Hematopoietic multipotent progenitor cell treated with erythropoietin and hydrocortisone succinate and interleukin-3 and kit ligand, for 6 days (in vitro differentiated cells): ENCODE measurements at regions not wholly inside any gene's neighbourhood (a gene's known extent, or its start where the extent isn't known, plus 50 kb on each side); places are given as distances from the start of the nearest gene placed in this dataset.

Experiments used
- DNase-seq: peaks from one replicate; pipeline ENCODE4 v3.0.0-alpha.2; 2015

- DNase-seq = no peak
Observed at GRCh38 chr12:67915335-67915851, 73.9 kb upstream of the IFNG-AS1 start.

- no peak for DNase-seq
Observed at GRCh38 chr12:67916266-67916970, 72.8 kb upstream of the IFNG-AS1 start.

GRCh38 chr12:67917811-67918210, 71.4 kb upstream of the IFNG-AS1 start:
- DNase-seq = no peak

- DNase-seq = no peak
Observed at GRCh38 chr12:67918441-67918840, 70.8 kb upstream of the IFNG-AS1 start.

- no peak for DNase-seq
Observed at GRCh38 chr12:67919406-67919805, 69.8 kb upstream of the IFNG-AS1 start.

GRCh38 chr12:67920413-67920812, 68.8 kb upstream of the IFNG-AS1 start:
- no peak for DNase-seq

- DNase-seq = no peak
Observed at GRCh38 chr12:67921286-67921685, 68.0 kb upstream of the IFNG-AS1 start.

- DNase-seq = no peak
Observed at GRCh38 chr12:67922245-67922644, 67.0 kb upstream of the IFNG-AS1 start.

- no peak for DNase-seq
Observed at GRCh38 chr12:67925077-67925476, 64.2 kb upstream of the IFNG-AS1 start.

- no peak for DNase-seq
Observed at GRCh38 chr12:67925552-67925951, 63.7 kb upstream of the IFNG-AS1 start.

- DNase-seq = no peak
Observed at GRCh38 chr12:67926063-67926462, 63.2 kb upstream of the IFNG-AS1 start.

GRCh38 chr12:67927324-67927723, 61.9 kb upstream of the IFNG-AS1 start:
- DNase-seq = no peak

- DNase-seq = no peak
Observed at GRCh38 chr12:67927815-67928214, 61.4 kb upstream of the IFNG-AS1 start.

- DNase-seq = no peak
Observed at GRCh38 chr12:67928621-67929383, 60.4 kb upstream of the IFNG-AS1 start.

GRCh38 chr12:67929384-67929772, 59.9 kb upstream of the IFNG-AS1 start:
- no peak for DNase-seq

GRCh38 chr12:67937822-67938221, 51.4 kb upstream of the IFNG-AS1 start:
- no peak for DNase-seq
